HUES64 (cell line): ENCODE measurements at regions not wholly inside any gene's neighbourhood (a gene's known extent, or its start where the extent isn't known, plus 50 kb on each side); places are given as distances from the start of the nearest gene placed in this dataset.
A peak's percentile ranks its signal among the peaks of the same experiment; 100 is the strongest.
"Not testable (repeated sequence)": the region's sequence is repeated elsewhere in the genome, so short reads cannot be mapped to it uniquely, and the experiment has no call there.

ENCODE experiments used
- H3K27ac ChIP-seq: 2 replicates; pipeline ENCODE4 v1.7.0; 2013; ENCODE audit warnings: low read depth, low read length, inconsistent platforms
- H3K27me3 ChIP-seq: 2 replicates; pipeline ENCODE4 v1.6.1; 2013; ENCODE audit warnings: mild to moderate bottlenecking, low read length; ENCODE audit not compliant: insufficient read depth
- H3K36me3 ChIP-seq: 2 replicates; pipeline ENCODE4 v1.6.1; 2013; ENCODE audit warnings: mild to moderate bottlenecking, low read length; ENCODE audit not compliant: insufficient read depth
- H3K4me1 ChIP-seq: 2 replicates; pipeline ENCODE4 v1.6.1; 2013; ENCODE audit warnings: mild to moderate bottlenecking, low read length, moderate library complexity; ENCODE audit not compliant: insufficient read depth
- H3K4me3 ChIP-seq: 2 replicates; pipeline ENCODE4 v1.5.1; 2013; ENCODE audit warnings: mild to moderate bottlenecking, low read length, moderate library complexity
- H3K9ac ChIP-seq: 2 replicates; pipeline ENCODE4 v1.6.1; 2013; ENCODE audit warnings: mild to moderate bottlenecking, low read depth, low read length
- H3K9me3 ChIP-seq: 2 replicates; pipeline ENCODE4 v1.6.1; 2013; ENCODE audit warnings: low read depth, low read length; ENCODE audit not compliant: insufficient read depth
- WGBS: fragments of 150-250, 120-280 bp; methylation state at CpG from one replicate; pipeline ENCODE4 v1.1.7; 2013; ENCODE audit warnings: missing lambda C conversion rate; 5-methylcytosine and 5-hydroxymethylcytosine counted together

DNA sequence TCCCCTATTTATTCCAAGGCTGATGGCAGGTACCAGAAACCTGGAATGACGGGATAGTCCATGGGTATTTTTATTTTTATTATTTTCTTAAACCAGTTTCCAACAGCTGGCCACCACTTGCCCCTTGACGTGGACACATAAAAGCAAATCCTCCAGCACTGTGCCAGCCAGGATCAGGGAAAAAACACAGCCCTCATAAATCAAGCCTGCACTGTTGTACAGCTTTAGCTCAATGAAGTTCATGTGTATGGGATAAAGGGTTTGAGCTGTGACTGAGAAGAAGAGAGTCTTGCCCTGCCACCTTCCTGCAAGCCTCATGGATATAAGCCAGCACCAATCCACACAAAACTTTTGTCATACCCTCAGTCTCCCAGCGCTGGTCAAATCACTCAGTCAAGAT, 303.8 kb upstream of the SPAG17 start:
- H3K4me1 ChIP-seq: peaks cover 38% of the 10 kb centered on the region
- no peak overlapping the region for H3K4me3 ChIP-seq
- no peak overlapping the region for H3K27ac ChIP-seq
- no peak overlapping the region for H3K9ac ChIP-seq
- 96% methylated on average over 2 of the region's 3 CpGs for WGBS
- H3K27me3 ChIP-seq: no peaks in the 10 kb centered on the region
- no peaks in the 10 kb centered on the region for H3K9me3 ChIP-seq
- no peaks in the 10 kb centered on the region for H3K36me3 ChIP-seq

GRCh38 chr1:118487932-118488331, 302.9 kb upstream of the SPAG17 start:
- Histone ChIP-seq H3K9me3 (no peaks in the 10 kb centered on the region), H3K9ac (no peak overlapping the region), H3K27me3 (no peaks in the 10 kb centered on the region), H3K4me3 (no peak overlapping the region), H3K27ac (no peak overlapping the region), H3K36me3 (no peaks in the 10 kb centered on the region), H3K4me1 (peaks cover 45% of the 10 kb centered on the region)
- WGBS: 83% methylated on average over 1 of the region's 2 CpGs

DNA sequence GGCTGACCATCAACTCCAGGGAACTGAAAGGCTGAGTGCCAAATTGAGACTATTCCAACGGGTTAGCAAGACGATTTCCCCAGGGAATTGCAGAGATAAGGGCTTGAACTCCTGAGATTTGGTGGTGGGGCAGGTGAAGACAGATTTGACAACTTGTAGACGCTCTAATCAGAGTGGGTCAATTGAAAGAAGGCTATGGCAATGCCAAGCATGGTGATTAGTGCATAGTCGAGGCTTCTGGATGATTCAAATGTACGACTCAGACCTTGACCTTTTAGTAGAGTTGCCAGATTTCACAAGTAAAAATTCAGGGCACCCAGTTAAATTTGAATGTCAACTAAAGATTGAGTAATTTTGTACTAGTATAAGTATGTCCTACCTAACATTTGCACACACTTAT, 302.1 kb upstream of the SPAG17 start:
- WGBS: 93% methylated on average over 5 of the region's 5 CpGs
- Histone ChIP-seq H3K4me1 (peaks cover 43% of the 10 kb centered on the region), H3K27me3 (no peaks in the 10 kb centered on the region), H3K36me3 (no peaks in the 10 kb centered on the region), H3K4me3 (no peak overlapping the region), H3K27ac (no peak overlapping the region), H3K9me3 (no peaks in the 10 kb centered on the region), H3K9ac (no peak overlapping the region)

DNA sequence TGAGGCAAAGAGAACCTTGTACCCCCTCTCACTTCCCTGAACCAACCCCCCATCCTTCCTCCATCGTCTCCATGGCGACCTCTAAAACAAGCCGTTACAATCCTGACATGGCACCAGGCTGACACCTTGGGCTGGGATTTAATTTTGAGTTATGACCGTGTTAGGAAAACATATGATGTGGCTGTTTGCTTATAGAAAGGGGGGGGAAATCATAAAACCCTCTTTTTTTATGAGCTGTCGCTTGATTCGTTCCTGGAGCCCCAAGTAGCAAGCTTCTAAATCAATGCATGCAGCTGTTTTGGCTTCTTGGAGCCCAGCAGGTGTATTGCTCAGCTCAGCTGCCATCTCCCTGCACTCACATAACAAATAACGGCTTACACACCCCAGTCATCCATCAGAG, 301.2 kb upstream of the SPAG17 start:
- no peaks in the 10 kb centered on the region for H3K27me3 ChIP-seq
- H3K9ac ChIP-seq: no peak overlapping the region
- WGBS: 84% methylated on average over 7 of the region's 7 CpGs

DNA sequence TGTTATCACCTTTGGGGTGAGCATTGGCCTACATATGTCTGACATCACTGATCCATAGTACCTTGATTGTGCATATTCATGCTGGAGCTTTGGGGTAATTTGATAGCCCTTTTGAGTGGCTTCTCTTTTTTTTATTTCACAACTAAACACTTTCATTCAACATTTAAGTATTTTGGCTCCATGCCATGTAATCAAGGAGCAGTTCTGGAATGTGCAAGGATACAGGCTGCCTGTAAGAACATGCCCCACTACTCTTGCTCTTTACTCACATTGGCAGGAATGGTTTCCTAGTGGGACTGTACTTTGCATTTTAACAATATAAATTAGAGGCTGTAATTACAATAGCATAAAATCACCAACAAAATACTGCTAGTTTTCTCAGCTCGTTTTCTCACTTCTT, 300.7 kb upstream of the SPAG17 start:
- Histone ChIP-seq H3K27ac (no peak overlapping the region), H3K4me3 (no peak overlapping the region), H3K9me3 (no peaks in the 10 kb centered on the region), H3K27me3 (no peaks in the 10 kb centered on the region), H3K4me1 (peaks cover 43% of the 10 kb centered on the region), H3K9ac (no peak overlapping the region), H3K36me3 (no peaks in the 10 kb centered on the region)
- WGBS: 64% methylated on average over 1 of the region's 1 CpG

More for the DNA sequence above, 301.2 kb upstream of the SPAG17 start:
- H3K4me3 ChIP-seq: no peak overlapping the region
- H3K27ac ChIP-seq: no peak overlapping the region
- no peaks in the 10 kb centered on the region for H3K36me3 ChIP-seq
- H3K4me1 ChIP-seq: peaks cover 43% of the 10 kb centered on the region
- no peaks in the 10 kb centered on the region for H3K9me3 ChIP-seq

- H3K27me3 ChIP-seq: no peaks in the 10 kb centered on the region
- no peak overlapping the region for H3K4me3 ChIP-seq
- H3K9ac ChIP-seq: no peak overlapping the region
- H3K4me1 ChIP-seq: peaks cover 43% of the 10 kb centered on the region
- no peaks in the 10 kb centered on the region for H3K36me3 ChIP-seq
- no peak overlapping the region for H3K27ac ChIP-seq
- WGBS: 83% methylated on average over 1 of the region's 1 CpG
- no peaks in the 10 kb centered on the region for H3K9me3 ChIP-seq
Measured at GRCh38 chr1:118484893-118485292, 299.9 kb upstream of the SPAG17 start.

GRCh38 chr1:118483245-118484006, 298.4 kb upstream of the SPAG17 start:
- Histone ChIP-seq H3K27ac (peak overlapping the region; percentile 48; the same call in 1 of the 2 replicates), H3K9me3 (no peaks in the 10 kb centered on the region), H3K9ac (no peak overlapping the region), H3K4me3 (no peak overlapping the region), H3K27me3 (no peaks in the 10 kb centered on the region), H3K36me3 (no peaks in the 10 kb centered on the region), H3K4me1 (peaks cover 43% of the 10 kb centered on the region)
- WGBS: 89% methylated on average over 3 of the region's 3 CpGs

GRCh38 chr1:118481126-118481525, 296.1 kb upstream of the SPAG17 start:
- Histone ChIP-seq H3K27me3 (no peaks in the 10 kb centered on the region), H3K9me3 (no peaks in the 10 kb centered on the region), H3K9ac (no peak overlapping the region), H3K36me3 (no peaks in the 10 kb centered on the region), H3K4me1 (peaks cover 25% of the 10 kb centered on the region), H3K4me3 (no peak overlapping the region), H3K27ac (no peak overlapping the region)
- WGBS: 100% methylated on average over 1 of the region's 2 CpGs

DNA sequence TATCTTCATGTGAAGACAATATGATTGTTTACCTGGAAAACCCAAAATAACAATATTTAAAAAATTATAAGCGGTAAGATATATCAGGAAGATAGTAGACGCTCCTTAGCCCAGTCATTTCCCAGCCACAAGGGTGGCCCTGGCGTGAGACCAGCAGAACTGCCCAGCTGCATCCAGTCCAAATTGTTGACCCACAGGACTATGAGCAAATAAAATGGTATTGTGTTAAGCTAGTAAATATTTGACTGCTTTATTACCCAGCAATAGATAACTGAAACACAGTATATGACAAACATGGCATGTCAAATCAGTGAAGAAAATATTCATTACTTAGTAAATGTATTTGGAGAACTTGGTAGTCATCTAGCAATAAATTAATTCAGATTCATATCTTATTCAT, 294.3 kb upstream of the SPAG17 start:
- WGBS: 100% methylated on average over 3 of the region's 3 CpGs

GRCh38 chr1:118473825-118474224, 288.8 kb upstream of the SPAG17 start:
- 93% methylated on average over 4 of the region's 4 CpGs for WGBS
- Histone ChIP-seq H3K4me1 (peaks cover 7% of the 10 kb centered on the region), H3K4me3 (no peak overlapping the region), H3K36me3 (no peaks in the 10 kb centered on the region), H3K27ac (no peak overlapping the region), H3K27me3 (no peaks in the 10 kb centered on the region), H3K9me3 (no peaks in the 10 kb centered on the region), H3K9ac (no peak overlapping the region)

More for the DNA sequence above, 294.3 kb upstream of the SPAG17 start:
- Histone ChIP-seq H3K36me3 (no peaks in the 10 kb centered on the region), H3K27me3 (no peaks in the 10 kb centered on the region), H3K4me3 (no peak overlapping the region), H3K9me3 (no peaks in the 10 kb centered on the region), H3K4me1 (peaks cover 17% of the 10 kb centered on the region), H3K9ac (no peak overlapping the region), H3K27ac (no peak overlapping the region)

- H3K4me1 ChIP-seq, H3K27me3 ChIP-seq, H3K9ac ChIP-seq, H3K36me3 ChIP-seq, H3K4me3 ChIP-seq, H3K27ac ChIP-seq, H3K9me3 ChIP-seq: not testable (repeated sequence)
- 95% methylated on average over 8 of the region's 8 CpGs for WGBS
Measured at GRCh38 chr1:118464460-118464859, 279.4 kb upstream of the SPAG17 start.

DNA sequence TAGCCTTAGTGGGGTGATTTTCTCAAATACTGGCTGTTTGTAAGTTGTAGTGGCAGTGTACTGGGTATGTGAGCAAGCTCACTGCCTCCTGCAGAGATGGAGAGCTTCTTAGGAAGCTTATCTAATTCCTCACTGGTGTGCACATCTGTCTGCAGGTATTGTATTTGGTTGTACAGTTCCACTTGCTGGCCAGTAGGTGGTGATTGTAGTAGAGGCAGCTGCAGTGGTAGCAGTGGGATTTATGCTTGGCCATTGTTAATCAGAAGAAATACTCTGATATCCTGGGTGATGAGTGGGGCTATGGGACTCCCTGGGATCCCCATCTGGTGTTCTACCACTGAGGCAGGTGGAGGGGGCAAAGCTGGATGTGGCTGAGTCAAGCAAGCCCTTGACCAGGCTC, 276.1 kb upstream of the SPAG17 start:
- Histone ChIP-seq H3K4me1 (no peaks in the 10 kb centered on the region), H3K9ac (no peak overlapping the region), H3K27ac (no peak overlapping the region), H3K36me3 (no peaks in the 10 kb centered on the region), H3K27me3 (no peaks in the 10 kb centered on the region), H3K9me3 (peaks cover 14% of the 10 kb centered on the region), H3K4me3 (no peak overlapping the region)
